WTC11 (cell line): ENCODE measurements at regions not wholly inside any gene's neighbourhood (a gene's known extent, or its start where the extent isn't known, plus 50 kb on each side); places are given as distances from the start of the nearest gene placed in this dataset.

Experiments used
- ATAC-seq: fragments of 200-7000 bp; cut with Tn5 transposase; 2 replicates; pipeline ENCODE4 v1.10.0; 2021; ENCODE audit warnings: mild to moderate bottlenecking, moderate library complexity
- CTCF ChIA-PET: fragments of 300-600 bp; sonication (Branson Sonifier 250); formaldehyde crosslinking; loops from one replicate; lab custom pipeline; 2021; ENCODE audit warnings: antibody characterized with exemption; lab: Charles Lee
- POLR2A ChIA-PET: fragments of 350-600 bp; sonication (Branson Sonifier 250); formaldehyde crosslinking; loops from one replicate; lab custom pipeline; 2021; ENCODE audit warnings: antibody characterized with exemption; lab: Charles Lee
- DNase-seq: peaks from one replicate; pipeline ENCODE4 v3.0.0; 2021; ENCODE audit warnings: low spot score
- H3K27ac Mint-ChIP-seq: 2 replicates; pipeline ENCODE4 v1.8.0; 2021; ENCODE audit warnings: mixed read lengths
- H3K27me3 Mint-ChIP-seq: 2 replicates; pipeline ENCODE4 v1.8.0; 2021; ENCODE audit warnings: low read depth, mild to moderate bottlenecking, moderate library complexity, mixed read lengths
- H3K36me3 Mint-ChIP-seq: 2 replicates; pipeline ENCODE4 v1.8.0; 2021; ENCODE audit warnings: mixed read lengths
- H3K4me1 Mint-ChIP-seq: 2 replicates; pipeline ENCODE4 v1.8.0; 2022; ENCODE audit warnings: mixed read lengths
- H3K4me3 Mint-ChIP-seq: 2 replicates; pipeline ENCODE4 v1.8.0; 2021; ENCODE audit warnings: mild to moderate bottlenecking, moderate library complexity, mixed read lengths
- H3K9me3 Mint-ChIP-seq: 2 replicates; pipeline ENCODE4 v1.8.0; 2021; ENCODE audit warnings: mixed read lengths
- AR ChIP-seq: fragments of 250-450 bp; sonication (Bioruptor Pico); IDR thresholded peaks from 2 replicates; pipeline ENCODE4 v1.9.0; 2021; ENCODE audit warnings: mild to moderate bottlenecking
- CREM ChIP-seq: sonication (generic); formaldehyde crosslinking; IDR thresholded peaks from 2 replicates; pipeline ENCODE4 v1.8.1; 2022; ENCODE audit warnings: mild to moderate bottlenecking, missing genetic modification reagents, moderate library complexity
- E2F4 ChIP-seq: sonication (generic); formaldehyde crosslinking; IDR thresholded peaks from 2 replicates; pipeline ENCODE4 v1.8.1; 2022; ENCODE audit warnings: low read depth, mild to moderate bottlenecking, moderate library complexity, missing genetic modification reagents, borderline replicate concordance
- ESRRA ChIP-seq: sonication (generic); formaldehyde crosslinking; IDR thresholded peaks from 2 replicates; pipeline ENCODE4 v1.8.1; 2022; ENCODE audit warnings: mild to moderate bottlenecking, missing genetic modification reagents, borderline replicate concordance
- JAZF1 ChIP-seq: fragments of 250-450 bp; sonication (Bioruptor Pico); IDR thresholded peaks from 2 replicates; pipeline ENCODE4 v1.9.0; 2021; ENCODE audit warnings: moderate library complexity, mild to moderate bottlenecking, inconsistent platforms
- NFATC4 ChIP-seq: fragments of 250-450 bp; sonication (Bioruptor Pico); IDR thresholded peaks from 2 replicates; pipeline ENCODE4 v1.9.0; 2021; ENCODE audit warnings: mild to moderate bottlenecking
- NFE2L1 ChIP-seq: sonication (generic); formaldehyde crosslinking; IDR thresholded peaks from 2 replicates; pipeline ENCODE4 v1.8.1; 2023; ENCODE audit warnings: missing genetic modification reagents
- OVOL2 ChIP-seq: fragments of 250-450 bp; sonication (Bioruptor Pico); IDR thresholded peaks from 2 replicates; pipeline ENCODE4 v1.9.0; 2021; ENCODE audit warnings: mild to moderate bottlenecking, borderline replicate concordance
- PRRX2 ChIP-seq: fragments of 250-450 bp; sonication (Bioruptor Pico); IDR thresholded peaks from 2 replicates; pipeline ENCODE4 v1.8.0; 2021; ENCODE audit warnings: mild to moderate bottlenecking
- SP1 ChIP-seq: sonication (generic); formaldehyde crosslinking; conservative IDR thresholded peaks from 2 replicates; pipeline ENCODE4 v1.8.1; 2022; ENCODE audit warnings: missing genetic modification reagents
- TEAD1 ChIP-seq: sonication (generic); formaldehyde crosslinking; IDR thresholded peaks from 2 replicates; pipeline ENCODE4 v1.8.0; 2022; ENCODE audit warnings: mild to moderate bottlenecking, missing genetic modification reagents
- TEAD4 ChIP-seq: sonication (generic); formaldehyde crosslinking; IDR thresholded peaks from 2 replicates; pipeline ENCODE4 v1.8.0; 2022; ENCODE audit warnings: mild to moderate bottlenecking, missing genetic modification reagents
- USF2 ChIP-seq: sonication (generic); formaldehyde crosslinking; IDR thresholded peaks from 2 replicates; pipeline ENCODE4 v1.8.1; 2023; ENCODE audit warnings: mild to moderate bottlenecking, missing genetic modification reagents, moderate library complexity
- ZBTB43 ChIP-seq: sonication (generic); formaldehyde crosslinking; IDR thresholded peaks from 2 replicates; pipeline ENCODE4 v1.8.1; 2023; ENCODE audit warnings: mild to moderate bottlenecking, missing genetic modification reagents
- ZMAT4 ChIP-seq: fragments of 250-450 bp; sonication (Bioruptor Pico); IDR thresholded peaks from 2 replicates; pipeline ENCODE4 v1.9.0; 2021; ENCODE audit warnings: mild to moderate bottlenecking
- ZNF232 ChIP-seq: sonication (generic); formaldehyde crosslinking; IDR thresholded peaks from 2 replicates; pipeline ENCODE4 v1.8.0; 2022; ENCODE audit warnings: mild to moderate bottlenecking, missing genetic modification reagents
- ZNF512 ChIP-seq: sonication (generic); formaldehyde crosslinking; IDR thresholded peaks from 2 replicates; pipeline ENCODE4 v1.8.1; 2022; ENCODE audit warnings: missing genetic modification reagents, borderline replicate concordance
- ZNF671 ChIP-seq: fragments of 250-450 bp; sonication (Bioruptor Pico); IDR thresholded peaks from 2 replicates; pipeline ENCODE4 v1.8.0; 2021; ENCODE audit warnings: mild to moderate bottlenecking

- TF ChIP-seq AR (CRISPR knock-in tag) (no peak), NFE2L1 (CRISPR knock-in tag) (no peak), USF2 (no peak), ZBTB43 (no peak), ZNF232 (CRISPR knock-in tag) (no peak)
- TF ChIP-seq, all 79 proteins: peak for 0
Observed at GRCh38 chr7:118039963-118040489, 143.9 kb upstream of the LSM8 start (continued).

- Mint-ChIP-seq H3K27ac (no peak overlapping the region), H3K4me1 (no peaks in the 10 kb centered on the region), H3K4me3 (no peak overlapping the region), H3K36me3 (no peaks in the 10 kb centered on the region), H3K27me3 (no peaks in the 10 kb centered on the region), H3K9me3 (no peaks in the 10 kb centered on the region)
- POLR2A ChIA-PET = no interaction called here
- TF ChIP-seq CREM (CRISPR knock-in tag) (no peak), ZMAT4 (CRISPR knock-in tag) (no peak), PRRX2 (CRISPR knock-in tag) (no peak), NFATC4 (CRISPR knock-in tag) (no peak), ZBTB43 (no peak), TEAD4 (CRISPR knock-in tag) (no peak), E2F4 (CRISPR knock-in tag) (no peak), SP1 (CRISPR knock-in tag) (no peak), ESRRA (CRISPR knock-in tag) (no peak), OVOL2 (no peak), ZNF512 (no peak), TEAD1 (CRISPR knock-in tag) (no peak), USF2 (no peak), ZNF671 (CRISPR knock-in tag) (no peak), JAZF1 (CRISPR knock-in tag) (no peak)
- ATAC-seq (no peak), DNase-seq (no peak)
- CTCF ChIA-PET = interaction anchor here (1.0 kb wide), 1 partner anchor 47 kb away, joined by 4 read pairs; no protein-coding TSS in a partner anchor
Observed at GRCh38 chr7:118040562-118040961, 143.4 kb upstream of the LSM8 start.
